Osteocyte (in vitro differentiated cells): ENCODE measurements at regions not wholly inside any gene's neighbourhood (a gene's known extent, or its start where the extent isn't known, plus 50 kb on each side); places are given as distances from the start of the nearest gene placed in this dataset.

ENCODE experiments used
- DNase-seq: peaks from one replicate; pipeline ENCODE4 v3.0.0; 2021; ENCODE audit warnings: mixed read lengths; ENCODE audit not compliant: unreplicated experiment; ENCODE audit errors: extremely low spot score
- H3K27ac Mint-ChIP-seq: one replicate; pipeline ENCODE4 v1.8.0; 2021; ENCODE audit warnings: mild to moderate bottlenecking, mixed read lengths; ENCODE audit not compliant: unreplicated experiment
- H3K27me3 Mint-ChIP-seq: one replicate; pipeline ENCODE4 v1.8.0; 2021; ENCODE audit warnings: mixed read lengths; ENCODE audit not compliant: unreplicated experiment
- H3K36me3 Mint-ChIP-seq: one replicate; pipeline ENCODE4 v1.8.0; 2021; ENCODE audit warnings: mixed read lengths; ENCODE audit not compliant: unreplicated experiment
- H3K4me1 Mint-ChIP-seq: one replicate; pipeline ENCODE4 v1.8.0; 2021; ENCODE audit warnings: mixed read lengths; ENCODE audit not compliant: unreplicated experiment
- H3K4me3 Mint-ChIP-seq: one replicate; pipeline ENCODE4 v1.8.0; 2021; ENCODE audit warnings: mild to moderate bottlenecking, moderate library complexity, mixed read lengths; ENCODE audit not compliant: unreplicated experiment
- H3K9me3 Mint-ChIP-seq: one replicate; pipeline ENCODE4 v1.8.0; 2021; ENCODE audit warnings: mixed read lengths; ENCODE audit not compliant: unreplicated experiment
- TF ChIP-seq, protein P1 (sequence below): fragments of 200-600 bp; sonication (generic); IDR thresholded peaks from 2 replicates; pipeline ENCODE4 v1.5.0; 2021; ENCODE audit warnings: antibody characterized with exemption, mild to moderate bottlenecking, moderate library complexity

GRCh38 chr18:78106946-78107345, 857.3 kb downstream of the GALR1 start:
- Mint-ChIP-seq H3K4me3 (no peak overlapping the region), H3K27me3 (no peaks in the 10 kb centered on the region), H3K4me1 (no peaks in the 10 kb centered on the region), H3K27ac (no peak overlapping the region), H3K9me3 (peaks cover 49% of the 10 kb centered on the region), H3K36me3 (no peaks in the 10 kb centered on the region)
- peak; percentile 66 for DNase-seq
- TF ChIP-seq, protein P1, sequence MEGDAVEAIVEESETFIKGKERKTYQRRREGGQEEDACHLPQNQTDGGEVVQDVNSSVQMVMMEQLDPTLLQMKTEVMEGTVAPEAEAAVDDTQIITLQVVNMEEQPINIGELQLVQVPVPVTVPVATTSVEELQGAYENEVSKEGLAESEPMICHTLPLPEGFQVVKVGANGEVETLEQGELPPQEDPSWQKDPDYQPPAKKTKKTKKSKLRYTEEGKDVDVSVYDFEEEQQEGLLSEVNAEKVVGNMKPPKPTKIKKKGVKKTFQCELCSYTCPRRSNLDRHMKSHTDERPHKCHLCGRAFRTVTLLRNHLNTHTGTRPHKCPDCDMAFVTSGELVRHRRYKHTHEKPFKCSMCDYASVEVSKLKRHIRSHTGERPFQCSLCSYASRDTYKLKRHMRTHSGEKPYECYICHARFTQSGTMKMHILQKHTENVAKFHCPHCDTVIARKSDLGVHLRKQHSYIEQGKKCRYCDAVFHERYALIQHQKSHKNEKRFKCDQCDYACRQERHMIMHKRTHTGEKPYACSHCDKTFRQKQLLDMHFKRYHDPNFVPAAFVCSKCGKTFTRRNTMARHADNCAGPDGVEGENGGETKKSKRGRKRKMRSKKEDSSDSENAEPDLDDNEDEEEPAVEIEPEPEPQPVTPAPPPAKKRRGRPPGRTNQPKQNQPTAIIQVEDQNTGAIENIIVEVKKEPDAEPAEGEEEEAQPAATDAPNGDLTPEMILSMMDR = no peak

GRCh38 chr18:78107363-78107762, 857.7 kb downstream of the GALR1 start:
- Mint-ChIP-seq H3K4me1 (no peaks in the 10 kb centered on the region), H3K27ac (no peak overlapping the region), H3K36me3 (no peaks in the 10 kb centered on the region), H3K27me3 (no peaks in the 10 kb centered on the region), H3K4me3 (no peak overlapping the region), H3K9me3 (peaks cover 49% of the 10 kb centered on the region)
- peak; percentile 62 for DNase-seq
- TF ChIP-seq, protein P1 = no peak

DNA sequence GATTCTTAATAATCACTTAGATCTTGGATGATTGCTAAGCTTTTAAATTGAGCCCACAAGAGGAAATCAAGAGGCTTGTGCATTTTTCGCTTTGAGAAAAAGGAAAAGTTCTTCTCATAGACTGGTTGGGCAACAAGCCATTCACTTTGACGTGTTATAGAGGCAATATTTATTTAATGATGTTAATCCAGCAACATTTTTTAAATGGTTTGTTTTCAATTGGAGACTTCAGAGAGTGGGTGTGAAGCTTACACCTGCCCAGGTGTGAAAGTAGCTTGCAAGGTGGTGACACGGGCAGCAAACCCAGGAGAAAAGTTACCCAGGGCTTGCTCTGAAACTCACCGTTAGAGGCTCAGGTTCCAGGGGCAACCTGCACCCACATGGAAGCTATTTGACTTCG, 858.9 kb downstream of the GALR1 start:
- Mint-ChIP-seq H3K36me3 (no peaks in the 10 kb centered on the region), H3K4me1 (no peaks in the 10 kb centered on the region), H3K9me3 (peaks cover 51% of the 10 kb centered on the region), H3K27me3 (no peaks in the 10 kb centered on the region), H3K27ac (no peak overlapping the region), H3K4me3 (no peak overlapping the region)
- TF ChIP-seq, protein P1 = no peak
- no peak for DNase-seq

DNA sequence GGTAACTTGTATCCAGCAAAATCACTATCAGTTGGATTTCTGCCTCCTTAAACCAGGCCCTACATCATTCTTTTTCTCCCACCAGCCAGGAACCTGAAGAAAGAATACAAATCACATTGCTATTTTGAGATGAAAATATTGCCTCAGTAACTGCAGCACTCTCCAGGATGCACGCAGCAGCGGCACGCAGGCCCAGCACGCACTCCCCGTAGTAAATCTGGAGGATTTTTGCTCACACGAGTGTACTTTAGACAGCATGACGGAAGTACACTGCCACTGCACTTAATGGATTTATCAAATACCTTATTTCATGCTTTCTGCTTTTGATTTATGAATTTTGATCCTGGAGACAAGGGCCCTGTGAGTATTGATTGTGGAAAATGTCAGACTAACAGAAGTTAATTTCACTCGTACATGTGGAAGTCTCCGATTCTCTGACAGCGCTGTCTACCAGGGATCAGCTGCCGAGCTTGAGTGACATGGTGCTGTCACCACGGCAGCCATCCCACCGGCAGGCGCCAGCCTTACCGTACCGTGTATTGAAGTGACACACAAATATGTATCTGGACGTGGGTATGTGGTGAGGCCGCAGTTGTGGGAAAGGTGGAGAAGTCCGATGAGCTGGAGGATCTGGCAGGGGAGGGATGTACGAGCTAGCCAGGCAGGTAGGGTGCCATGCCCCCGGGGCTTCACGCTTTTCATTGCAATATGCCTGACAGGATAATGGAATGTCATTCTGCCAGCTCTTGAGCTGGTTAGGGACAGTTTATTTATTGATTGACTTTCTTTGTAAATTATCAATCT, 863.7 kb downstream of the GALR1 start:
- no peaks in the 10 kb centered on the region for H3K4me1 Mint-ChIP-seq
- no peak for DNase-seq
- no peaks in the 10 kb centered on the region for H3K36me3 Mint-ChIP-seq
- TF ChIP-seq, protein P1 = no peak
- no peak overlapping the region for H3K4me3 Mint-ChIP-seq
- H3K27me3 Mint-ChIP-seq = no peaks in the 10 kb centered on the region
- H3K9me3 Mint-ChIP-seq = peaks cover 46% of the 10 kb centered on the region
- no peak overlapping the region for H3K27ac Mint-ChIP-seq

GRCh38 chr18:78113940-78114251, 864.2 kb downstream of the GALR1 start:
- Mint-ChIP-seq H3K27me3 (no peaks in the 10 kb centered on the region), H3K9me3 (peaks cover 51% of the 10 kb centered on the region), H3K36me3 (no peaks in the 10 kb centered on the region), H3K27ac (no peak overlapping the region), H3K4me3 (no peak overlapping the region), H3K4me1 (no peaks in the 10 kb centered on the region)
- TF ChIP-seq, protein P1 = no peak
- DNase-seq = no peak
